Esophagus squamous epithelium (tissue), 5 donors: ENCODE measurements at regions not wholly inside any gene's neighbourhood (a gene's known extent, or its start where the extent isn't known, plus 50 kb on each side); places are given as distances from the start of the nearest gene placed in this dataset.
A peak's percentile ranks its signal among the peaks of the same experiment; 100 is the strongest.

ENCODE experiments used
- DNase-seq: peaks from one replicate; lab custom pipeline; 2025; lab: John Stamatoyannopoulos, UW
- H3K27ac ChIP-seq, 4 donors: fragments of 200-600 bp; sonication (generic); one replicate each; pipeline ENCODE4 v1.5.1; 2016 to 2019; ENCODE audit warnings: mild to moderate bottlenecking in 1 of 4
- H3K27me3 ChIP-seq, 4 donors: fragments of 200-600 bp; sonication (generic); 1 replicate in 3 of 4; 2 replicates in 1 of 4; pipeline versions ENCODE4 v1.5.1 to v1.6.0; 2017 to 2021; ENCODE audit warnings: antibody characterized with exemption in 1 of 4
- H3K36me3 ChIP-seq, 3 donors: fragments of 200-600 bp; sonication (generic); one replicate each; pipeline ENCODE4 v1.5.1; 2016 to 2019
- H3K4me1 ChIP-seq, 3 donors: fragments of 200-600 bp; sonication (generic); one replicate each; pipeline ENCODE4 v1.5.1; 2017 to 2019
- H3K4me3 ChIP-seq, 4 donors: fragments of 200-600 bp; sonication (generic); 1 replicate in 3 of 4; 2 replicates in 1 of 4; pipeline ENCODE4 v1.5.1; 2016 to 2019; ENCODE audit warnings: mild to moderate bottlenecking in 2 of 4, moderate library complexity in 1 of 4
- H3K9me3 ChIP-seq, 3 donors: fragments of 200-600 bp; sonication (generic); one replicate each; pipeline ENCODE4 v1.5.1; 2016 to 2019
- CTCF ChIP-seq, 6 experiments: fragments of 450-650 bp in 4 of 6; fragments of 200-600 bp in 2 of 6; sonication (generic) in 2 of 6; IDR thresholded peaks; one replicate each; pipeline ENCODE4 v1.5.1; 2016 to 2019; ENCODE audit warnings: antibody characterized with exemption in 6 of 6, mild to moderate bottlenecking in 4 of 6, moderate library complexity in 4 of 6
- POLR2A ChIP-seq, 4 donors: fragments of 450-650 bp; IDR thresholded peaks; one replicate each; pipeline ENCODE4 v1.6.1; 2017; ENCODE audit warnings: antibody characterized with exemption in 4 of 4, mild to moderate bottlenecking in 4 of 4, moderate library complexity in 3 of 4
- WGBS, 2 donors: methylation state at CpG; one replicate each; pipeline ENCODE4 v1.1.5; 2018; 5-methylcytosine and 5-hydroxymethylcytosine counted together
- intact Hi-C: fragments of 100-400 bp; cut with DNase I; formaldehyde crosslinking; loops from one replicate; pipeline ENCODE4 v1.15.0; 2022
- donor health status: DM: yes; HTN: yes; CAD: no.

- no peak overlapping the region for H3K27ac ChIP-seq
- no peak overlapping the region for H3K4me3 ChIP-seq
- peaks cover 0 to 11% (median 0%) of the 10 kb centered on the region in 3 donors for H3K36me3 ChIP-seq
- TF ChIP-seq CTCF (IDR thresholded peaks at IDR 0.05) (peak in 1 of 6 experiments; percentile 6), POLR2A (IDR thresholded peaks at IDR 0.05) (no peak)
- no peak for DNase-seq
- intact Hi-C loops: no loop called here
- 59 to 68% methylated on average over 4 of the region's 7 CpGs for WGBS, 2 donors
- peaks cover 0 to 13% (median 0%) of the 10 kb centered on the region in 3 donors for H3K4me1 ChIP-seq
- no peaks in the 10 kb centered on the region for H3K9me3 ChIP-seq
- H3K27me3 ChIP-seq: no peaks in the 10 kb centered on the region
These were observed 259.6 kb upstream of the DMRT1 start for GRCh38 chr9:581673-582497.

- no peak for TF ChIP-seq CTCF (IDR thresholded peaks at IDR 0.05)
- no peak for TF ChIP-seq POLR2A (IDR thresholded peaks at IDR 0.05)
- Histone ChIP-seq H3K27me3 (no peaks in the 10 kb centered on the region), H3K36me3 (peaks cover 0 to 11% (median 0%) of the 10 kb centered on the region in 3 donors), H3K4me1 (peaks cover 0 to 16% (median 0%) of the 10 kb centered on the region in 3 donors), H3K9me3 (no peaks in the 10 kb centered on the region), H3K4me3 (no peak overlapping the region), H3K27ac (no peak overlapping the region)
- WGBS, 2 donors: 48 to 60% methylated on average over 3 of the region's 3 CpGs
- intact Hi-C loops: no loop called here
- DNase-seq: no peak
These were observed 258.7 kb upstream of the DMRT1 start for GRCh38 chr9:582775-583174.

- no peak for TF ChIP-seq POLR2A (IDR thresholded peaks at IDR 0.05)
- TF ChIP-seq CTCF (IDR thresholded peaks at IDR 0.05): no peak
- DNase-seq: no peak
- Histone ChIP-seq H3K36me3 (no peaks in the 10 kb centered on the region), H3K4me1 (peaks cover 12 to 55% (median 19%) of the 10 kb centered on the region in 3 donors), H3K9me3 (no peaks in the 10 kb centered on the region), H3K4me3 (no peak overlapping the region), H3K27ac (no peak overlapping the region), H3K27me3 (no peaks in the 10 kb centered on the region)
- intact Hi-C loops: no loop called here
- WGBS, 2 donors: 69 to 90% methylated on average over 2 of the region's 2 CpGs
These were observed 254.0 kb upstream of the DMRT1 start for GRCh38 chr9:587527-587926.

GRCh38 chr9:588981-589380 lies 252.5 kb upstream of the DMRT1 start:
- Histone ChIP-seq H3K4me3 (no peak overlapping the region), H3K9me3 (no peaks in the 10 kb centered on the region), H3K4me1 (peaks cover 12 to 64% (median 19%) of the 10 kb centered on the region in 3 donors), H3K36me3 (no peaks in the 10 kb centered on the region), H3K27me3 (no peaks in the 10 kb centered on the region), H3K27ac (peak overlapping the region; percentile 47 to 79 (median 61))
- DNase-seq: no peak
- no peak for TF ChIP-seq CTCF (IDR thresholded peaks at IDR 0.05)
- TF ChIP-seq POLR2A (IDR thresholded peaks at IDR 0.05): no peak
- WGBS, 2 donors: 66 to 69% methylated on average over 3 of the region's 3 CpGs
- intact Hi-C loops: no loop called here

GRCh38 chr9:589723-590122 lies 251.8 kb upstream of the DMRT1 start:
- Histone ChIP-seq H3K36me3 (no peaks in the 10 kb centered on the region), H3K27me3 (no peaks in the 10 kb centered on the region), H3K4me1 (peaks cover 12 to 67% (median 19%) of the 10 kb centered on the region in 3 donors), H3K27ac (peak overlapping the region; percentile 47 to 79 (median 61)), H3K9me3 (no peaks in the 10 kb centered on the region), H3K4me3 (no peak overlapping the region)
- no peak for DNase-seq
- intact Hi-C loops: no loop called here
- TF ChIP-seq POLR2A (IDR thresholded peaks at IDR 0.05) (no peak), CTCF (IDR thresholded peaks at IDR 0.05) (no peak)
- 2 to 6% methylated on average over 3 of the region's 3 CpGs for WGBS, 2 donors
